Motor neuron (in vitro differentiated cells): ENCODE measurements at regions not wholly inside any gene's neighbourhood (a gene's known extent, or its start where the extent isn't known, plus 50 kb on each side); places are given as distances from the start of the nearest gene placed in this dataset.

Source experiments
- ATAC-seq, 8 experiments: fragments of 200-7000 bp; cut with Tn5 transposase; replicated peaks in 6 of 8; 2 replicates each; pipeline ENCODE4 v1.8.0; 2021; ENCODE audit warnings: mild to moderate bottlenecking in 8 of 8, moderate library complexity in 8 of 8
- H3K27ac ChIP-seq, 2 donors: fragments of 250-450 bp; sonication (Bioruptor Pico); 2 replicates each; pipeline ENCODE4 v1.9.0; 2021; ENCODE audit warnings: antibody characterized with exemption in 2 of 2, mild to moderate bottlenecking in 2 of 2, moderate library complexity in 1 of 2
- H3K4me1 ChIP-seq, 2 donors: fragments of 250-450 bp; sonication (Bioruptor Pico); replicated peaks in 1 of 2; 2 replicates each; pipeline ENCODE4 v1.6.1; 2021; ENCODE audit warnings: antibody characterized with exemption in 2 of 2, mild to moderate bottlenecking in 2 of 2, moderate library complexity in 1 of 2
- H3K4me3 ChIP-seq, 5 donors: fragments of 250-450 bp; sonication (Bioruptor Pico); 2 replicates each; pipeline ENCODE4 v1.9.0; 2021; ENCODE audit warnings: antibody characterized with exemption in 5 of 5, mild to moderate bottlenecking in 5 of 5, moderate library complexity in 4 of 5
- WGBS, 10 experiments: fragments of 450-650 bp; shearing (Covaris generic); methylation state at CpG; one replicate each; pipeline ENCODE4 v1.0.0; 2022; 5-methylcytosine and 5-hydroxymethylcytosine counted together
- in situ Hi-C, 9 experiments: fragments of 400-800 bp; cut with MboI; loops; one replicate each; pipeline ENCODE4 v1.15.0; 2021; ENCODE audit warnings: low sequenced_read_pairs in 9 of 9, low pct_unique_long_range_greater_than_20kb in 2 of 9; ENCODE audit not compliant: unreplicated experiment in 9 of 9

GRCh38 chr10:129393812-129394211 is 73.2 kb upstream of the MGMT start:
- H3K4me1 ChIP-seq = peaks cover 25 to 68% of the 10 kb centered on the region in 2 donors
- in situ Hi-C loops = no loop called here
- ATAC-seq = no peak
- no peak overlapping the region for H3K4me3 ChIP-seq
- no peak overlapping the region for H3K27ac ChIP-seq
- WGBS, 10 experiments = 14 to 86% (median 60%) methylated on average over 1 to 10 of the region's 10 CpGs; no CpG with 5 or more reads in 3 of the 10 experiments

DNA sequence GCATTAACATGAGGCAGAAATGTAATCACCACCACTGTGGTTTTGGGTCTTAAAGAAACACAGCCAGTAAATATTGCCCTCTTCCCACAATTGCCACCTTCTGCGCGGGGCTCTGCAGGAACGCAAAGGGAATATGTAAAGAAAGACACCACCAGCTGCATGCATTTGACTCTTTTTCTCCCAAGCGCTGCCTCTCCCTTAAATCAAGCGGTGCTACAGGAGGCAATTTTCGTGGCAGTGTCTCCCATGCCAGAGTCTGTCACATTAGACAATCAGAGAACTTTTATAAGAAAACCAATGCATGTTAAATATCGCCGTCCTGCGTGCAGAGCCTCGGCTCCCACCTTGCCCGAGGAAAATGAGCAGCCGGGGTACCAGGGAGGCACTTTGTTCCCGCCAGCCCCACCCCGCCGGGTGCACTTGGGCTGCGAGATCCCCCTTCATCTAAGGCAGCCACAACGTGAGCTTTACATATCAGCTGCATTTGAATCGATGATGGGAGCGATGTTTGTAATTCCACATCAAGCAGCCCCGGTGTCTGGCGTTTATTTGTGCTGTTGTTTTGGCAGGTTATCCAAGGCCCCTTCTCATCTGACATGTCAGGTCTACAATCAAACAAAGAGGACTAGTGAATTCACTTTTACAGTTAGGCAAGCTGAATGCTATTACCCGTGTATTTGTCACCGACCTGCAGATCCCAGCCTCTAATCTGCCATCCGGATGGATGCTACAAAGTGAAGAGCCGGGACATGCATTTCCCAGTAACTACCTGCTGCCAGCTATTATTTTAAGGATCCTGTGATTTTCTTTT is 72.3 kb upstream of the MGMT start:
- peak in 3 of 8 experiments; percentile 38 to 56 (median 45) for ATAC-seq
- in situ Hi-C loops = no loop called here
- Histone ChIP-seq H3K4me3 (peak overlapping the region in 1 of 5 donors; percentile 4), H3K27ac (no peak overlapping the region), H3K4me1 (peaks cover 25 to 66% of the 10 kb centered on the region in 2 donors)
- WGBS, 10 experiments = 5 to 74% (median 34%) methylated on average over 3 to 23 of the region's 25 CpGs; no CpG with 5 or more reads in 1 of the 10 experiments

- in situ Hi-C loops = no loop called here
- Histone ChIP-seq H3K4me1 (peaks cover 25 to 54% of the 10 kb centered on the region in 2 donors), H3K27ac (no peak overlapping the region), H3K4me3 (no peak overlapping the region)
- peak in 5 of 8 experiments; percentile 59 to 86 (median 69) for ATAC-seq
- WGBS, 10 experiments = 11 to 72% (median 59%) methylated on average over 1 to 19 of the region's 22 CpGs; no CpG with 5 or more reads in 1 of the 10 experiments
These were observed 70.9 kb upstream of the MGMT start for GRCh38 chr10:129396021-129396722.

- H3K27ac ChIP-seq = no peak overlapping the region
- no peak overlapping the region for H3K4me3 ChIP-seq
- no peak for ATAC-seq
- in situ Hi-C loops = no loop called here
- H3K4me1 ChIP-seq = peaks cover 25 to 56% of the 10 kb centered on the region in 2 donors
- 20 to 100% (median 80%) methylated on average over 1 to 6 of the region's 16 CpGs; no CpG with 5 or more reads in 3 of the 10 experiments for WGBS, 10 experiments
These were observed 69.7 kb upstream of the MGMT start for GRCh38 chr10:129397198-129397974.

DNA sequence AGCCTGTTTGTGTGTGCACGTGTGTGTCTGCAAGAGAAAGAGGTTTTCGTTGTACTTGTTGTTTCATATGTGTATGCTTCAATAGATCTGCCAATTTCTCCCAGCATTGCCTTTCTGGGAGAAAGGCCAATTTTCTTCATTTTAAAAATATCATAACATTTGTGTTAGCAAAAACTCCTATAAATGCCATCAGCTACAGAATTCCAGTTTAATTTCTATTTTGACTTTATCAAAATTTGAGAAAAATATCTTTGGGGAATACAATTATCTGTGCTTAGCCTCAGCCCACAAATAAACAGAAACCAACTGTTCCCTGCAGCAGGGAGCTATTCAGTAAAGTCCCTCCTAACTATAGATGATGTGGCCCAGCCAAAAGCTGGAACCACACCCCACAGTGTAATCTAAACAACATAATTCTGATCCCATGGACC is 68.3 kb upstream of the MGMT start:
- in situ Hi-C loops = no loop called here
- Histone ChIP-seq H3K4me3 (no peak overlapping the region), H3K27ac (no peak overlapping the region), H3K4me1 (peaks cover 20 to 44% of the 10 kb centered on the region in 2 donors)
- WGBS, 10 experiments = 0 to 92% (median 29%) methylated on average over 1 to 2 of the region's 2 CpGs; no CpG with 5 or more reads in 3 of the 10 experiments
- peak in 2 of 8 experiments; percentile 59 to 94 for ATAC-seq

DNA sequence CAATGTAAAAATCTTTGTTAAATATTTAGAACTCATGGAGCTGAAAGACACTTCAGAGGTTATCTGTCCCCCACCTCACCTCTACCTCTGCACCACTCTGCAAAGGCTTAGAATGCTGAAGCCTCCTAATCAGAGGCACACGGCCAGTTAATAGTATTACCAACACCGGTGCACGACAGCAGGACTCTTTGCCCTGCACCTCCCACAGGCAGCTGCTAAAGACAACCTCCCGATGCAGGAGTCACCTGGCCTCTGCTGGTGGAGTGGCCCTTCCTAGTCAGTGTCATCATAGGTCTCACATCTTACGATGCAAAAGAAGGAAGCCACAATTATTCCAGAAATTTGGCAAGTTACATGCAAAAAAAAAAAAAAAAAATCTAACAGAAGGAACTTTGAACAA is 66.6 kb upstream of the MGMT start:
- ATAC-seq = no peak
- Histone ChIP-seq H3K27ac (no peak overlapping the region), H3K4me1 (peaks cover 11 to 27% of the 10 kb centered on the region in 2 donors), H3K4me3 (no peak overlapping the region)
- in situ Hi-C loops = no loop called here
- 51 to 80% (median 72%) methylated on average over 3 to 5 of the region's 5 CpGs; no CpG with 5 or more reads in 6 of the 10 experiments for WGBS, 10 experiments

DNA sequence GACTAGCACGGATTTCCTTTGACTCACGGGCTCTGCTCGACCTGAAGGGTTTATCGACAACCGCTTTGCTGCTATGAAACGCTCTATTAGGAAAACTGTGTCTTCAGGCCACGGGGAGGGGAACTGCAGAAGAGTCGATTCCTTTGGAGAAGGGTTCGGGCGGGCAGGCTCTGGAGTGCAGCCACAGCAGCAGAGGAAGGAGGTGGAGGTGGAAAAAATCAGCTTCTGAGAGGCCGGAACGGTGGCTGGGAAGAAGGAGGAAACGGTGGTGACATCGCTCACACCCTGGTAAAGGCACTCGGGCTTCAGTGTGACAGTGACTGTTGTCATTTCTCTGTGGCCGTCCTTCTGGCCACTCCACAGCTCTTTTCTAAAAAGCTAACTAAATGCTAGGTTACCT is 64.6 kb upstream of the MGMT start:
- Histone ChIP-seq H3K4me3 (no peak overlapping the region), H3K4me1 (peaks cover 0 to 10% of the 10 kb centered on the region in 2 donors), H3K27ac (no peak overlapping the region)
- no peak for ATAC-seq
- in situ Hi-C loops = no loop called here
- 32 to 94% (median 78%) methylated on average over 6 to 14 of the region's 16 CpGs; no CpG with 5 or more reads in 1 of the 10 experiments for WGBS, 10 experiments

GRCh38 chr10:129404091-129404490 is 63.0 kb upstream of the MGMT start:
- Histone ChIP-seq H3K4me3 (no peak overlapping the region), H3K27ac (no peak overlapping the region), H3K4me1 (peaks cover 0 to 10% of the 10 kb centered on the region in 2 donors)
- WGBS, 10 experiments = 70 to 100% (median 95%) methylated on average over 1 to 6 of the region's 13 CpGs; no CpG with 5 or more reads in 4 of the 10 experiments
- in situ Hi-C loops = no loop called here
- ATAC-seq = no peak

DNA sequence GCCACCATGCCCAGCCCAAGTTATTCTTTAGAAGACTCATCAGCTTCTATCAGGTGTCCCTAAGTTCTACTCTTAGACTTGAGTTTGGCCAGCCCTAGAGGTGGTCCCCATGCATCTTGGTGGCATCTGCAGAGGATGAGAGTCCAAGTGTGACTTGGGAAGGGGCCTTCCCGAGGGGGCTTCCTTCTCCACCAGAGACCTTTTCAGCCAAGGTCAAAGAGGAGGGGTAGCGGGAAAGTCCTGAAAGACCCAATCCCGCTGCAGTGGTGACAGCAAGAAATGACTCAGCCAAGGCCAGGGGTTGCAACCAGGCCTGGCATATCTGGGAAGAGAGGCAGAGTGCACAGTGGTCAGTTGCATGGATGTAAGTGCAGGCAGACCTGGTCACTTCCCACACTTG is 61.7 kb upstream of the MGMT start:
- no peak overlapping the region for H3K4me3 ChIP-seq
- in situ Hi-C loops = no loop called here
- 0 to 90% (median 78%) methylated on average over 1 to 3 of the region's 3 CpGs; no CpG with 5 or more reads in 6 of the 10 experiments for WGBS, 10 experiments
- H3K27ac ChIP-seq = no peak overlapping the region
- H3K4me1 ChIP-seq = peaks cover 0 to 10% of the 10 kb centered on the region in 2 donors
- no peak for ATAC-seq

- no peak overlapping the region for H3K4me3 ChIP-seq
- no peak for ATAC-seq
- in situ Hi-C loops = no loop called here
- H3K4me1 ChIP-seq = peaks cover 8 to 9% of the 10 kb centered on the region in 2 donors
- no peak overlapping the region for H3K27ac ChIP-seq
- 36 to 92% (median 68%) methylated on average over 2 to 20 of the region's 20 CpGs for WGBS, 10 experiments
These were observed 56.2 kb upstream of the MGMT start for GRCh38 chr10:129410688-129411392.

DNA sequence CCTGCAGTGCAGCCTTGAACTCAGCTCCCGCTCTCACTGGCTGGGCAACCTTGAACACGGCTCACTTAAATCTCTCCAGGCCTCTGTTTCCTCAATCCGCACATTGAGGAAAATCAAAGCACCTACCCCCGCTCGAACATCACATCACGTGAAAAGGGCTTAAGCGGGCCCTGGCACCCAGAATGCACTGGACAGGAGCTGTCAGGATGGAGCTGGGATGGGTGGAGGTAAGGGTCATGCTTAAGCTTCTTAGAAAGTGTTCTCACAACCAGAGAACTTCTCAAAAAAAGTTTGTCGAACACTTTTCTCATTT is 55.7 kb upstream of the MGMT start:
- no peak overlapping the region for H3K27ac ChIP-seq
- in situ Hi-C loops = no loop called here
- 60 to 100% (median 96%) methylated on average over 2 to 6 of the region's 8 CpGs; no CpG with 5 or more reads in 4 of the 10 experiments for WGBS, 10 experiments
- no peak for ATAC-seq
- H3K4me3 ChIP-seq = no peak overlapping the region
- H3K4me1 ChIP-seq = peaks cover 13 to 14% of the 10 kb centered on the region in 2 donors

DNA sequence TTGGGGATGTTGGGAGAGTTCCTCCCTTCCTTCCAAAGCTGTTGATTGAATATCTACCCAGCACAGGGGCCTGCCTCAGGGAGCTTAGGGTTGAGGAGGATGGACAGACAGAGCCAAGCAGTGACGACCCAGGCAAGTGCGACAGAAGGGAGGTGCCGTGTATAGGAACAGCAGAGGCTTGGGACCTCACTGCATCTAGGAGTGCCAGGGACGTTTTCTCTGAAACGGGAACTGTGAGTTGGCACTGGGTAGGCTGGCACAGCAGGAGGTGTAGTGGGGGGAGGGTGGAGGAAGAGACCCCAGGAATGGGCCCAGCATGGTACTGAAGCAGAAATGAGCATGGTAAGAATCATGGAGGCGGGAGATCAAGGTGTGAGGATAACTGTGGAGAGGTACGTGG is 55.3 kb upstream of the MGMT start:
- WGBS, 10 experiments = 5 to 100% (median 85%) methylated on average over 1 to 7 of the region's 7 CpGs; no CpG with 5 or more reads in 1 of the 10 experiments
- in situ Hi-C loops = no loop called here

More for the DNA sequence above, 55.3 kb upstream of the MGMT start:
- Histone ChIP-seq H3K4me3 (no peak overlapping the region), H3K27ac (no peak overlapping the region), H3K4me1 (peaks cover 14 to 18% of the 10 kb centered on the region in 2 donors)
- ATAC-seq = no peak
